ENCODE measurements at regions not wholly inside any gene's neighbourhood (a gene's known extent, or its start where the extent isn't known, plus 50 kb on each side); places are given as distances from the start of the nearest gene placed in this dataset.

- Histone ChIP-seq H3K4ac (replicated peaks; ENCODE audit: insufficient read length, low read depth, low read length) (no peak overlapping the region), H3K23me2 (ENCODE audit: low read depth, low read length) (no peaks in the 10 kb centered on the region), H2AK5ac (ENCODE audit: low read depth, low read length) (no peak overlapping the region), H3K36me3 (ENCODE audit: control insufficient read depth in 2 of 4, insufficient read depth in 4 of 4, low read length in 3 of 4) (no peaks in the 10 kb centered on the region), H3K4me3 (ENCODE audit: extremely low read depth in 1 of 4, insufficient read depth in 2 of 4, low read depth in 3 of 4, low read length in 4 of 4) (no peak overlapping the region), H3K23ac (ENCODE audit: insufficient read length) (no peak overlapping the region), H3K14ac (ENCODE audit: insufficient read length) (no peak overlapping the region), H2BK5ac (ENCODE audit: low read depth, low read length) (no peak overlapping the region), H3K27ac (ENCODE audit: low read depth, low read length) (no peak overlapping the region), H3K4me1 (replicated peaks in 1 of 4; ENCODE audit: control insufficient read depth in 3 of 4, insufficient read depth in 4 of 4, low read length in 3 of 4) (no peaks in the 10 kb centered on the region), H2BK120ac (replicated peaks; ENCODE audit: low read depth, low read length) (no peak overlapping the region), H3K4me2 (ENCODE audit: insufficient read depth in 1 of 2, low read depth in 2 of 2, low read length in 2 of 2) (no peak overlapping the region), H4K5ac (ENCODE audit: insufficient read length, low read depth, low read length) (no peak overlapping the region), H4K91ac (replicated peaks; ENCODE audit: insufficient read length, low read length) (no peak overlapping the region), H4K20me1 (replicated peaks in 1 of 2; ENCODE audit: control insufficient read depth in 1 of 2, insufficient read depth in 2 of 2, low read length in 2 of 2) (no peaks in the 10 kb centered on the region), H3K27me3 (replicated peaks in 1 of 4; ENCODE audit: control insufficient read depth in 3 of 4, extremely low read depth in 1 of 4, insufficient read depth in 3 of 4, low read length in 3 of 4) (no peaks in the 10 kb centered on the region), H2BK12ac (ENCODE audit: low read depth, low read length) (no peak overlapping the region), H2AFZ (ENCODE audit: low read length) (no peak overlapping the region), H2BK20ac (ENCODE audit: low read length) (no peak overlapping the region), H4K8ac (ENCODE audit: extremely low read depth, insufficient read depth, low read length) (no peak overlapping the region), H3K18ac (ENCODE audit: extremely low read depth, low read length) (no peak overlapping the region), H3K9ac (replicated peaks in 1 of 4; ENCODE audit: extremely low read depth in 1 of 4, low read depth in 3 of 4, low read length in 3 of 4) (no peak overlapping the region), H3K79me1 (ENCODE audit: low read depth, low read length) (no peaks in the 10 kb centered on the region), H3K9me3 (ENCODE audit: insufficient read depth in 2 of 2, low read depth in 1 of 2, low read length in 1 of 2) (peaks cover 5 to 15% of the 10 kb centered on the region in 2 experiments; a peak in 2 of 4 replicates), H3K79me2 (ENCODE audit: control insufficient read depth in 1 of 2, insufficient read depth in 2 of 2, low read length in 2 of 2) (no peaks in the 10 kb centered on the region), H3K56ac (replicated peaks; ENCODE audit: insufficient read length, low read depth, low read length) (no peak overlapping the region), H2BK15ac (ENCODE audit: low read length) (no peak overlapping the region)
- POLR2A ChIA-PET (ENCODE audit: partially characterized antibody) = no interaction called here
- FAIRE-seq (no peak), DNase-seq (ENCODE audit: low read depth in 1 of 2, low spot score in 2 of 2) (no peak)
- CTCF ChIA-PET (ENCODE audit: partially characterized antibody) = no interaction called here
- no peak for TF ChIP-seq BACH1 (IDR thresholded peaks at IDR 0.05; ENCODE audit: low read length)
- no peak for TF ChIP-seq JUND (IDR thresholded peaks at IDR 0.05; ENCODE audit: low read length)
- TF ChIP-seq CBX8 (IDR thresholded peaks at IDR 0.05; ENCODE audit: borderline replicate concordance, low read depth, low read length) = no peak
- TF ChIP-seq RAD21 (IDR thresholded peaks at IDR 0.05 in 1 of 2, conservative IDR thresholded peaks at IDR 0.05 in 1 of 2; ENCODE audit: low read depth in 2 of 2, low read length in 2 of 2) = no peak
- no peak for TF ChIP-seq GABPA (IDR thresholded peaks at IDR 0.05; ENCODE audit: borderline replicate concordance, insufficient read depth, low read length)
- TF ChIP-seq CTBP2 (IDR thresholded peaks at IDR 0.05; ENCODE audit: borderline replicate concordance, insufficient read depth, insufficient read length, low read length) = no peak
- no peak for TF ChIP-seq BRCA1 (IDR thresholded peaks at IDR 0.05; ENCODE audit: low read depth, low read length)
- TF ChIP-seq MAFK (IDR thresholded peaks at IDR 0.05; ENCODE audit: low read depth, low read length) = no peak
- TF ChIP-seq PHF8 (conservative IDR thresholded peaks at IDR 0.05; ENCODE audit: low read depth, low read length) = no peak
Measured at GRCh38 chr21:22711636-22712035, 1713.4 kb downstream of the NCAM2 start.

All from H1 (cell line).